ENCODE measurements at regions not wholly inside any gene's neighbourhood (a gene's known extent, or its start where the extent isn't known, plus 50 kb on each side); places are given as distances from the start of the nearest gene placed in this dataset.

DNA sequence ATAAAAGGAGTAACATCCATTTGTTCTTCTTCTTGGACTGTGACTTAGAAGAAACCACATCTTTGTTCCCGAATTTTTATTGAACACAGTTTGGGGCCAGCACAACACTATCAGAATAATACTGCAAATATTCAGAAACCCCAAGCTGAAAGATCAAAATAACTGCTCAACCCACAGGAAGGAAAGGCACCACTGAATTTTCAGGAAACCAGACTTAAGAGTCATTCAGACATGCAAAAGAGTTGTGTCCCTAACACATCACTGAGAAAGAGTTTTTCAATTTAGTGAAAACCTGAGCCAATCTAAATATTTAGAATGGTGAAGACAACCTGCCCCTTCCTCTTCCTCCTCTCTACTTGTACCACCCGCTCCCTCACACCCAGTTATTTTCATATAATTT, 295.0 kb upstream of the RORA start:
- no peak for FAIRE-seq

DNA sequence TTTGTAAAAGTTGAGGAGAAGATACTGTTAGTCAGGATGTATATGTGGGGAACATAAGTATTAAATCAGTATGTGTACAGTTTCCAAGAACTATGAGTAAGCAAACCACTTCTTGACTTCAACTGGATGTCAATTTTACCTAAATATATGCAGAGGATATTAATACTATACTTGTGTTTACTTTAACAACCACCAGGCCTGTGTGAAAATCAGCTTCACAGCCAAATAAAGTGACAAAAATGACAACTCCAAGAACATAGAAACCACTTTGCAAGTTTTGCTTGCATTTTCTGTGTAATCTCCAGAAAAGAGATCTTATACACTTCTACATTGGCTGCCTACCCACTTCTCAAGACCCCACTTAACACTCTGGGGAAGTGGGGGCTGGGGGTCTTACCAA, 293.3 kb upstream of the RORA start:
- FAIRE-seq: no peak

DNA sequence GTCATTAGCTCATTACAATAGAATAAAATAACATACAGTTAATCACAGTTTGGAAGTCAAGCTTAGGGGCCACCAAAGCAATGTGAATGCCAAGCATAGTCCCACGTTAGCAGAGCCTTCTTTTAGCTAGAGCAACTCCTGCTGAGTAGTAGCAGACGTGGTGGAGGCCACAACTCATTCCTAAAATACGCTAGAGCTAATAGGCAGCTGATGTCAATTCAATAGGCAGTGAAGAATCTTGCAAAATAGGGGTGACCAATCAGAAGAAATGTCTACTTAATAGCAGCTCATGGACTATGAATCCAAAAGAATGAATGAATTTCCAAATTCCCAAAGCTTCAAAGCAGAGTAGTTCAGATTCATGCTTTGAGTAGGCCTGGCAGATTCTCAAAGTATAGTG, 292.9 kb upstream of the RORA start:
- FAIRE-seq: no peak

DNA sequence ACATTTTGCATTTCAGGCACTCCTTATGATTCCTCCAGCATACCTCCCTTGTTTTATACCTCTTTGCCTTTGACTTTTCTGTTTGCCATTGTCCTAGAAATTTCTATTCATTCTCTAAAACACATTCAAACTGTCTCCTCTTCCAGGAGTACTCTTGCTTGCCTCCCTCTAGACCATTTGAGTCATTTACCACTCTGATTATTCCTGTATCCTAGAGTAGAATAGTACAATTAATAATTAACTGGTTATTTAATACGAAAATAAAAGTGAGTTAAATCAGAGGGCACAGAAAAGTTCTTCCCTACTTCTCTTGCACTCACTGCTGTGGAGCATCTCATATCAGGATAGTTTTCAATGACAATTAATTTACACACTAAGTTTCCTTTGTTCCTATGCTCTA, 290.2 kb upstream of the RORA start:
- no peak for FAIRE-seq

DNA sequence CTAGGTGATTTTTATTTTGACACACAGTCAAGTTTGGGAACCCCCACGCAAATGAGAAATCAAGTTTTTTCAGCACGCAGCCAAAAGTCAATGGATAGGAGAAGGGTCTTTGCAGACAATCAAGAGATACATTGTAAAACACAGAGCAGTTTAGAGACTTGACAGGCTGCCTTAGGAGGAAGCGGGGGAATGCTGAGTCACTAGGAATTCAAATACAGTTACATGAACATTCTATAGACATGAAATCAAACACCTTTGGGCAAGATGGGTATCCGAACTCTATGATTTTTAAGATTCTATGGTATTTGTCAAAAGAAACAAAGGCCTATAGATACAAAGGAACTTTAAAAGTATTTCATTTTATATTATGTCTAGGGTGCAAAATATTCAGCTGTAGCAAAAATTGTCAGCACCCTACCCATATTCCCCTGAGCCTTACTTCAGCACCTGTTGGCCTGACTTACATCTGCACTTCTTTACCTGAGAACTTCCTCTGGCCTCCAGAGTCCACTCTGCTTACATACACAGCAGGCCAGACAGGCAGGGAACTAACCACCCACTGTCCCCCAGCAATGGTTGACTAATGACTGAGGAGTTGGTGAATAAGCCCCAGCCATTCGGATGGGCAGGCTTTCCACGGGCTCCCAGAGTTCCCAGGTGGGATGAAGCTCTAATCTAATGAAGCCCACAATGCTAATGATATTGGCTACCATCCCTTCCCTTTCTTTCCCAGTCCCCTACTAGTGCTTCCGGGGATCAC, 289.3 kb upstream of the RORA start:
- no peak for FAIRE-seq

DNA sequence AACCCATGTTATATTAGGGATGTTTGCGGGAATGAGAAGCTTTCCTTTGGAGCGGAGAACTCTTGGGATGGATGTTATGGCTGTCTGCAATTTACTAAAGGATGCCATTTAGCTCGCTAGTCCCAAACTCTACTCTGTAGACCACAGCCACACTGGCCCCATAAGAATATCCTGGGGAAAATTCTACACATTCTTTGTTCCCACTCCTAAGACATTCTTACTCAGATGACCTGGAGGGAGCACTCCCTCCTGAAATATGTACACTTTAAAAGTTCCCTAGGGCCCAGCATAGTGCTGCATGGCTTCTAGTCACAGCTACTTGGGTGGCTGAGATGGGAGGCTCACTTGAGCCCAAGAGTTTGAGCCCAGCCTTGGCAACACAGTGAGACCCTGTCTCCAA, 288.7 kb upstream of the RORA start:
- no peak for FAIRE-seq

DNA sequence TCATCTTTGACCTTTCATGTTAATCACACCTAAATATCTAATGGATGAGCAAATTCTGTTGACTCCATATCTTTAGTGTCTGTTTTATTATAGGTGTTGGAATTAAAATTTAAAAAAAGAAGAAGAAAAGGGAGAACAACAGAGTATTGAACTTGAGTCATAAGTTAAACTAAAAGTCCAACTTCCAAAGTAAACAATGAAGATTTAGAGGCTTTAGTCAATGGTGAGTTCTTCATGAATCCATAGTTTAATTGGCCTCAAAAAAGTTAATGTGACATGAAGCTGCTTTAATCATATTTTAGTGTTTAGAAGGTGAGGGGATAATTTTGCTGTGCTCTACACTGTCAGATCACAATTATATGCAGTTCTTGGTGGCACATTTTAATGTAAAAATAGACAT, 288.2 kb upstream of the RORA start:
- no peak for FAIRE-seq

DNA sequence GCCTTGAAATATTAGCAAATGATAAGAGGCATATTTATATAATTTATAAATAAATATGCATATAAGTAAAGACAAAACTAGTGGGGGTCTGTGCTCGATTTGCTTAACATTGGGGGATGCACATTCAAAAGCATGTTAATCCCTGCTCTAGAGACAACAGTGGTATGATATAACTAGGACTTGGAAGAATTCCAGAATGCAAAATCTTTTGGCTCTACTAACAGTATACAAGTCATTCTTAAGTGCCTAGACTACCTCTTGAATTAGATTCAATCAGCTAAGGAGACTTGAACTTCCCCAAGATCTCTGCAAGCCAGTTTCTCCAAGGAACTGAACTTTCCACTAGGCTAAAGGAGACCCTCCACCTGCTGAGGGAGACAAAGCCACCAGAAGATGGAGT, 282.7 kb upstream of the RORA start:
- FAIRE-seq: no peak

DNA sequence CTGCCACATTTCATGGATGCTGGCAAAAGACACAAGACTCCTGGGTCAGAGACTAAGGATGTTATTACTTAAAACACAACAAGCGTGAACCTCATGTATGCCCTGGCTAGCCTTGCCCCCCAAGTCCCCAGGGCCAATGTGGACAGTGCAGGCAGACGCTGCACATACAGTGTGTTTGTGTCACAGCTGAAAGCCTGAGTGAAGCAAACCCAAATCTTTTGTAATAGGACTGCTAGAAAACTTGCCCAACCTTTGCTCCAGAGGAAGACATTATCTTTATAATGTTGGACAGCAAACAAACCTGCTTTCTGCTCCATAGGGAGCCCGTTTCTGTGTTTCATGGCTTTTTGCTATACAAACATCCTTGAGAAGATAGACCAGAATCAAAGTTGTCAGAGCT, 282.0 kb upstream of the RORA start:
- FAIRE-seq: no peak

DNA sequence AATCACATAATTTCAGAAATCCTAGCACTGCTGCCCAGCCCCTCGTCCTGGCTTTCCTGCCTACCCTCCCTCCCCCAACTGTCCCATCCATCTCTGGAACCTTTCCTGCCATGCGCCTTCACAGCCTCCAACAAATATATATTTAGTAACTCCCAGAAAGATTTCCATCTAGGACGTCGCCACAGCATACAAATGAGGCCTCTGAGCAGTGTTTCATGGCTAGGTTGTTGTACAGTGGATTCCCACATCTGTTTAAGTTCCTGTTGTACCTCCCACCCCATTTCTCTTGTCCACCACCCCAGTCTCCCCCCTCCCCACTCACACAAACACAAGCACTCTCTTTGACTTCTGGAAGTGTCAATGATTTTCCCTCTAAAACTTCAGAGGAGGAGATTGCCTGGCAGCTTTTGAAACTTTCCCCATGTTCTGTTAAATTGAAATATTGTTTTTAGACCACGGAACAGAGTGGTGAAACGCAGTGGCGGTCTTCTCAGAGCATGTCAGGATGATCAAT, 280.3 kb upstream of the RORA start:
- no peak for FAIRE-seq

DNA sequence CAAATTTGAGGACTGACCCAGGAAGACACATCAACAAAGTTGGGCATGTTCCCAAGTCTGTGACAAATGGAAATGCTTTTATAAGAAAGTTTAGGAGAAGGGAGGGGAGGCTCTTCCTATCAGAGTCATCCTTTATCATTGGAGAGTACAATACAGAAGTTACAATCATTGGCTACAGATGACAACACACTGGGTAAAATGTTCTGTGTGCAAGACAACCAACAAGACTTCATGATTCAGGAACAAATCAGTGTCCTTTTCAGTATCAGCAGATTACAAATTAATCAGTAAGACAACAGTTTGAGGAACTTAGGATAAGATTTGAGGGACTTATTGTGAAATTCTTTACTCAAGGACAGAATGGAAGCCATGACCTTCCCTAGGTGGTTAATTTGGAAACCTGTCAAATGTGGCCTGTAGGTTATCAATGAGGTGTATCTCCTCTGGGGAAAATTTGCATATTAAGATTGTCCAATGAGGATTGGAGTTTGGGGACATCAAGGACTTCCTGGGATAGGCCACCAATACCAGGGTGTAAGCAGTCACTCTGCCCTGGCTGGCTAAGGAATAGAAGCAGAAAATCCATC, 274.4 kb upstream of the RORA start:
- FAIRE-seq: no peak

DNA sequence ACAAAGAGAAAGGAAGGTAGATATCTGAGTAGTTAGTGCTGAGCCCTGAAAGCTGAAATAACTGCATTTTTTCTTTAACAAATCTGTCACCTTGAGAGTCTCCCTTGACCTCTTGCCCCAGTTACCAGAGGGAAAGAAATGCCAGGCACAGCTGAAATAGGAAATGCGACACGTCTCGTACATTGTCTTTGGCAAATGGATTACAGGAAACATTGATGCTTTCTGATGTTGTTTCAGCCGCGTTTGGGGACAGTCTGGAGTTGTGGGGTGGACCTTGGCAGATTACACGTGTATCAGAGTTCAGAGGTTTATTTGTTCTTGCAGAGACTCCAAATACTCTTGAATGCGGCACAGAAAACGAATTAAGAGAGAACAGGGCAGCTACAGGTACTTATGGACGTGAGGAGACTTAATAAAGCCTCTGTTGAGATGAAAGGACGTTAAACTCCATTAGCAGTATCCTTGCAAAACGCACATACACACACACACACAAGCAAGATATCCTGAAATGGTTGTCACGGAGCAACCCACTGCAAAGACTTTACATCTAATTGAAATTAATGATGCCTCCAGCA, 272.8 kb upstream of the RORA start:
- no peak for FAIRE-seq

DNA sequence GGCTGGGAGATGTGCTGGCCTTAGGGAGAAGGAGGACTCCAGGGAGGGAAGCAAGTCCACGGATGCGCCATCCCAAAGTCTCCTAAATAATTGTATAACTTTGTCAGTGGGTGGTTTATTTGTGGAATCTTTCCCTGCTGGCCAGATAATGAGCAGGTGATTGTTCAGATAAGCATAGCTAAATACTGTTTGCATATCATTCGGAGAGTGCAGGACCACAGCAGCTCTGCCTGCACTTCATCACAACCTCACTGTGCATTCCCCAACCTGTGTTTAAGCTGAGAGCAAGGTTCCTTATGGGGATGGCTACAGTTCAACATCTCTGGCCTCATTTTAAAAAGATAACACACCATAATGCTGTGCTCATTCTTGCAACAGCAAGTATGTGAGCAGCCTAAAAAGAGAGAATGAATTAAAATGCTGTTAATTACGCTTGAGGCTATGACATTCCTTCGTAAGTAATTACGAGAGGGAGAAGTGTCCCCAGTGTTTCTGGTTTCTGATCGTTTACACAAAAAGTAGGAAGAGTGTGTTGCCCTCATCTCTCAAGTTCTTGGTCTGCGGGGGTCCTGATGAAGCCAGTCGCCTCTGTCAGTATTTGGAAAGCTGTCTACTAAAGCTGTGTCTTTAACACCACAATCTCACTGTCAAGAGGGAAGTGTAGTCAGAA, 272.0 kb upstream of the RORA start:
- no peak for FAIRE-seq

DNA sequence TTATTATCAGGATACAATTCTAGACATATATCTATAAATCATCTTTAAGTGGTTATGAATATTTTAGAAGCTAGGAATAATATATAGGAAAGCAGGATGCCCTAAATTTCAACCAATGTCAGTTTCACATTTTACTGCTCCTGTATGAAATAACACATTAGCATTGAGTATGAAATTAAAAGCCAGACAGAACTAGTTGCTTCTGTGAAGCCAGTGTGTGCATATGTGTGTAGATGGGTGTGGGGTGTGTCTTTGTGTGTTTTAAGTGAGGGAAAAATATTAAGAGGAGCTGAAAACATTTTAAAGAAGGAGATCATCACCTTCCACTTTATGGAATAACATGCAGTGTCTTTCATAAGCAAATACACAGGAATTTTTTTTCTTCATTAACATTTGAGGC, 271.4 kb upstream of the RORA start:
- no peak for FAIRE-seq

DNA sequence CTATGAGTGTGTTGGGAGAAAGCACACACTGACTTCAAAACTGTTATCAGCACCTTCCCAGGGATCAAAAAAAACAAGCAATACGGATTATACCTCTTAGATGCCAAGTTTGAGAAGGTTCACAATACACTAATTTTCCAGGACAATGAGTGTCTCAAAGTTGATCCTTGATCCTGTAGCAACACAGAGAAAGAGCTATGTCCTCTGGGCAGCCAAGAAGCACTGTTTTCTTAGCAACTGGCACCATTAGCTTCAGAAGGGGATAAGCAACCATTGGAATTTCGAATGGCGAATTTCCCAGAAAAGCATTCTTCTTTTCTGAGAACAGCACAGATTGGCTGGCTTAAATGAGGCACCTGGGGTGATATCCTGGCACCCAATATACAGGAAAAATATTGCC, 270.3 kb upstream of the RORA start:
- no peak for FAIRE-seq

DNA sequence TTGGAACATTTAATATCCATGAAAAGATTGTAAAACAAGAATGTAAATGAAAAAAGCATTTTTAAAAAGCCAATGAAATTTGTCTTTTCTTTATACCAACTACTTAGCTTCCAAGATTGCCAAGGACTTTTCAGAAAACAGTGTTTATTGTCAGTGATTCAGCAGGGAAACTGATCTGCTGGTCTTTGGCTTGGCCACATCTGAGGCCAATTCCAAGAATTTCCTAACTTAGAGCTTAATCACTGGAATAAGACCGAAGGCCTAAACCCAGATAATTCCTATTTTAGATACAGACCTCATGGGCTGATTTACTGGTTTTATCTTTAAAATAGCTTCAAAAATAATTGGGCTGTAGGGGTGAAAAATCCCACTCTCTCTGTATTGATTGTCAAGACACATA, 260.5 kb upstream of the RORA start:
- FAIRE-seq: no peak

DNA sequence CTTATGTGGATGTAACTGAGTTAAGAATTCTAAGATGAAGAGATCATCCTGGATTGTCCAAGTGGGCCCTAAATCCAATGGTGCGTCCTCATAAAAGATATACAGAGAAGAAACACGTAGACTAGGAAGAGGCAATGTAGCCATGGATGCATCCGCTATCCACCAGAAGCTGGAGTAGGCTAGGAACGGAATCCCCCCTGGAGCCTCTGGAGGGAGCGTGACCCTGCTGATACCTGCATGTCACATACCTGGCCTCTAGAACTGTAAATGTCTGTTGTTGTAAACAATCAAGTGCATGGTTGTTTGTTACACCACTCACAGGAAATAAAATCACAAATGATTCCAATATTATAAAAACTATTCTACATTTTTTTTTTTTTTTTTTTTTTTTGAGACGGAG, 254.5 kb upstream of the RORA start:
- no peak for FAIRE-seq

DNA sequence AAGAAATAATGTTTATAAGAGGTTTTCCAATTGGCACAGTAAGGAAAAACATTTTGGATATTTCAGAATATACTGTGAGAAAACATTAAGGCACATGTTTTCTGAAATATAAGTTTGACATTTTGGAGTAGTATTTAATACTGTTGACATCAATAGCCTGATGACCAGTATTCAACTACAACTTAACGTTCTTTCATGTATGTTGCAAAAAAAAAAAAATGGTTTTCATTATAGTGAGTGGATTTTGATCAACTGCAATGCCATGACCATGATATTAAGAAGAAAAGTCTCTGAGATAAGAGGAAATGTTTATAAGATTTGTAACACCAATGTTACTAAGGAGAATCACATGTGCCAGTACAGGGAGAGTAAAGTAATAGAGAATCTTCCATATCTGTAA, 252.8 kb upstream of the RORA start:
- FAIRE-seq: no peak

DNA sequence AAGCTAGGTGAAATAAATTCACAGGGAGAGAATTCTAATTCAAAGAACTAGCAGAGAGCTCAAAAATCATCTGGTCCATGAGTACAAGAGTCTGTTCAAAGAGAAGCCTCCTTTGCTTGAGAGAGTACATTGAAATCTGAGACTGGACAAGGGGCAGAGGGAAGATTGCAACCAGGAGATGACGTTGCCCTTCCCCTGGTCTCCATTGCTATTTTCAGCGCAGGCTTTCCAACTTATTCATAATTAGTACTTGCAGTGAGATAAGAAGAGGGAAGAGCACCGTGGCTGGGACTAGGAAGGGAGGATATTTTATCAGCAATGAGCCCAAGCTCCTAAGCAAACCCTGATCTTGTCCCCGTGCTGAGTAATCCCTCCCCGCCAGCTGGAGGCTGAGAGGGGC, 251.8 kb upstream of the RORA start:
- no peak for FAIRE-seq

DNA sequence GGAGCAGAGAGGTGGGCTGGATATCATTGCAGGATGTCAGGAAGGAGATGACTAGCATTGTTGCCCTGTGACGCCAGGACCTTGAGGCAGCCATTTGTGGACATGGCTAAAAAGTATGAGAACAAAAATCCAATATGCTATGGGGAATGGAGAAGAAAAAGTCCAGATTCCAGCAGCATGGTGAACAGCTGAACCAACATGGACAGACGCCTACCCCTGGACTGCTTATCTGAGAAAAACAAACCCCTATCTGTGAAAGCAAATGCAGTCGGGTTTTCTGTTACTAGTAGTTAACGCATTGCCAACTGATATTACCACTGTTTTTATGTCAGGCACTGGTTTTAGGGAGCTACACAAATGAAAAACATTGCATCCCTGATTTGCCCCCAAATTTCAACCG, 251.2 kb upstream of the RORA start:
- FAIRE-seq: no peak

DNA sequence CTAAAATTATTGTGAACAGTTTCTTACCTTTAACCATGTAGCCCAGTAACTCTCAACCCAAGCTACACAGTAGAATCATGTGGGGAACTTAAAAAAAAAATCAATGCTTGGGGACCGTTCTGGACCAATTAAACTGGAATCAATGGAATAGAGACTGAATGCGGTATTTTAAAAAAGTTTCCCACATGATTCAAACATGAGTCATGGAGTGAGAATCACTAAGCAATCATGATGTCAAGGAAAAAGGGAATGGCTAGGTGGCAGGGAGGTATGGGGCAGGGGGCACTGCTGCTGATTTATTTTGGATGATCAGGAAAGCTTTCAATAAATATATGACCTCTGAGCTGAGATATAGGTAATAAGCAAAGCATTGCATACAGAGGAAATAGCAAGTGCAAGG, 250.5 kb upstream of the RORA start:
- no peak for FAIRE-seq

DNA sequence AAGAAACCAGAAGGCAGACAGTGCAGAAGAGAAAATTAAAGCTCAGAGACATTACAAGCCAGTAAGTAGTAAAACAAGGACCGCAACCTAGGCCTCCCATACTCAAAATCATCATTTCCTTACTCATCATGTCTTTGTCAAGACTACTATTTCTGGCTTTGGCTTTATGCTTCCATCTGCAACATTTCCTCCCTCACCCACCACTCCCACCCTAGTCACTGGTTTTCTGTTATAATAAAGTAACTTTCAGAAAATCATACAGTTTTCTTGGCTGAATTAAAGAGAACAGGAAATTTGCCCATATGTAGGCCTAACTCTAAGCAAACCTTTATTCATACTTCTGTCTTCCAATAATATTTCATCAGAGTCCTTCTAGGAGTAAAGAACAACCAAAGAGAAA, 247.6 kb upstream of the RORA start:
- FAIRE-seq: no peak

DNA sequence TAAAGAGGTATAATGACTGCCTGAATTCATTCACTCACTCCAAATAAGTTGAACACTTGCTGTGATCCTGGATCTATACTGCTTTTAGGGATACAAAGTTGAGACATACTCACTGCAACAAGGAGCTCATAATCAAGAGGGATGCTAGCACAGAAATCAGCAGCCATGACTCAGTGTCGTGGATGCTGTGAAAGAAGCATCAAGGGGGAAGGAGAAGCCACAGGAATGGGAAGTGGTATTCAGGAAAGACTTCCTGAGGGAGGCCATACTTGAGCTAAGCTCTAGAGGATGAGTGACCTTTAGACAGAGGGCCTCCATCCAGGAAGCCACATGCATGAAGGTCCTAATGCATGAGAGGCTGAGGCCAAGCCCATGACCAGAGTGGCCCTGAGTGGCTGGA, 245.7 kb upstream of the RORA start:
- no peak for FAIRE-seq

DNA sequence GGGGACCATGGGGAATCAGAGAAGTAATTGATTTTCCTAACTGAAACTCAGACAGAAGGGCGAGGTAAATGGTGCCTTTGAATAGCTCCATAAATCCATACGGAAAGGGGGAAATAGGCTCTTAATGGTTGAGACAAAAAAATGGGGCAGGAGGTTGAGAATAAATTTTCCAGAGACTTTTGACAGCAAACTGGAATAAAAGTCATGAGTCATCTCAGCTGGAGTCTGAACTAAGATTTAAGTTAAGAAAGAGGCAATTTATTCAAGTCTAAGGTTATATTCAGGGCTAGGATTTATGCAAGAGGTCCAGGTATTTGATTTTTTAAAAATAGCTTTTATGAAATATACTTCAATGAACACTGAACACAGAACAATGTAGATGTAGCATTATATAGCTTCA, 238.7 kb upstream of the RORA start:
- no peak for FAIRE-seq
